ENCODE measurements at regions not wholly inside any gene's neighbourhood (a gene's known extent, or its start where the extent isn't known, plus 50 kb on each side); places are given as distances from the start of the nearest gene placed in this dataset.

DNA sequence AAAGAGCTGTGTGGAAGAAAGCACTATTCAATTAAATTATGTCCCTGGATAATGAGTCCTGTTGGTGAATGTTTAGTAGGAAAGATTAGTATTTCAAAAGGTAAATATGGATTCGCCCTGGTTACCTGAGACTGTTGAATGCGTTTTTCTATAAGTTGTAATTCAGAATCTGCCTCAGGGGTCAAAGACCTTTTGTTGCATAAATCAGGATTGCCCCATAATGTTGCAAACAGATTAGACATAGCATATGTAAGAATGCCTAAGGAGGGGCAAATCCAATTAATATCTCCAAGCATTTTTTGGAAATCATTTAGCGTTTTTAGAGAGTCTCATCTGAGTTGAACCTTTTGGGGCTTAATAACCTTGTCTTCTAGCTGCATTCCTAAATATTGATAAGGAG is 70.1 kb upstream of the ARL4D start:
- Histone ChIP-seq H3K27ac (no peak overlapping the region), H3K4me1 (no peaks in the 10 kb centered on the region), H3K36me3 (no peaks in the 10 kb centered on the region), H3K9me3 (no peaks in the 10 kb centered on the region), H3K27me3 (no peaks in the 10 kb centered on the region), H3K4me3 (no peak overlapping the region)
- TF ChIP-seq, protein P1, sequence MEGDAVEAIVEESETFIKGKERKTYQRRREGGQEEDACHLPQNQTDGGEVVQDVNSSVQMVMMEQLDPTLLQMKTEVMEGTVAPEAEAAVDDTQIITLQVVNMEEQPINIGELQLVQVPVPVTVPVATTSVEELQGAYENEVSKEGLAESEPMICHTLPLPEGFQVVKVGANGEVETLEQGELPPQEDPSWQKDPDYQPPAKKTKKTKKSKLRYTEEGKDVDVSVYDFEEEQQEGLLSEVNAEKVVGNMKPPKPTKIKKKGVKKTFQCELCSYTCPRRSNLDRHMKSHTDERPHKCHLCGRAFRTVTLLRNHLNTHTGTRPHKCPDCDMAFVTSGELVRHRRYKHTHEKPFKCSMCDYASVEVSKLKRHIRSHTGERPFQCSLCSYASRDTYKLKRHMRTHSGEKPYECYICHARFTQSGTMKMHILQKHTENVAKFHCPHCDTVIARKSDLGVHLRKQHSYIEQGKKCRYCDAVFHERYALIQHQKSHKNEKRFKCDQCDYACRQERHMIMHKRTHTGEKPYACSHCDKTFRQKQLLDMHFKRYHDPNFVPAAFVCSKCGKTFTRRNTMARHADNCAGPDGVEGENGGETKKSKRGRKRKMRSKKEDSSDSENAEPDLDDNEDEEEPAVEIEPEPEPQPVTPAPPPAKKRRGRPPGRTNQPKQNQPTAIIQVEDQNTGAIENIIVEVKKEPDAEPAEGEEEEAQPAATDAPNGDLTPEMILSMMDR (IDR thresholded peaks at IDR 0.05) = no peak
- TF ChIP-seq POLR2A (IDR thresholded peaks at IDR 0.05) = no peak
- DNase-seq = no peak

DNA sequence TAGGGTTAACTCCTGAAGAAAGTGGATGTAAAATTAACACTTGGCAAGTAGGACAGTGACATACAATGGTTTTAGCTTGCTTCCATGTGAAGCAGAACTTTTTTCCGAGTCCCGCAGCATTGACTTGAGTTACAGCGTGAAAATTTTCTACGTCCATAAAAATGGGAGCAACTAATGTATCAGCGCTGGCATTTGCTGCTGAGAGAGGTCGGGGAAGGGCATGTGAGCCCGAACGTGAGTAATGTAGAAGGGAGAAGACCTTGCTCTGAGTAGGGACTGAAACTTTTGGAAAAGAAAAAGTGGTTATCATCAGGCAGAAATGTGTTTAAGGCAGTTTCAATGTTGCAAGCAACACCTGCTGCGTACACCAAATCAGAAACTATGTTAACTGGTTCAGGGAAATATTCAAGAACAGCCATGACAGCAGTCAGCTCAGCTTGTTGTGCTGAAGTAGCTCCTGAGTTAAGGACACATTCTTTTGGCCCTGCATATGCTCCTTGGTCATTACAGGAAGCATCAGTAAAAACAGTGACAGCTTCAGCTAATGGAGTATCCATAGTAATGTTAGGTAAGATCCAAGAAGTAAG is 70.9 kb upstream of the ARL4D start:
- Histone ChIP-seq H3K27me3 (no peaks in the 10 kb centered on the region), H3K36me3 (no peaks in the 10 kb centered on the region), H3K27ac (no peak overlapping the region), H3K9me3 (no peaks in the 10 kb centered on the region), H3K4me3 (no peak overlapping the region), H3K4me1 (no peaks in the 10 kb centered on the region)
- TF ChIP-seq, protein P1 (IDR thresholded peaks at IDR 0.05) = no peak
- no peak for TF ChIP-seq POLR2A (IDR thresholded peaks at IDR 0.05)
- DNase-seq = no peak

DNA sequence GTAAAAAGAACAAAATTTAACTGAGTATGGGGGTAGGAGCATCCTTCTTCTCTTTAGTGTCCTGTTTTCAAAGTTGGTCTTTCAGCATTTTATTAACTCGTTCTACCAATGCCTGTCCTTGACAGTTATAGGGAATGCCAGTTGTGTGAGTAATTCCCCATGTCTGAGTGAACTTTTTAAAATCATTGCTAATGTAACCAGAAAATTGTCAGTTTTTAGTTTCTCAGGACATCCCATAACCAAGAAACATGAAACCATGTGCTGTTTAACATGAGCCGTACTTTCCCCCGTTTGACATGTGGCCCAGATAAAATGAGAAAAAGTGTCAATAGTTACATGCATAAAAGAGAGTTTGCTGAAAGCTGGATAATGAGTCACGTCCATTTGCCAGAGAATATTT is 71.4 kb upstream of the ARL4D start:
- no peak overlapping the region for H3K4me3 ChIP-seq
- no peaks in the 10 kb centered on the region for H3K27me3 ChIP-seq
- TF ChIP-seq, protein P1 (IDR thresholded peaks at IDR 0.05) = no peak
- no peak for TF ChIP-seq POLR2A (IDR thresholded peaks at IDR 0.05)
- no peaks in the 10 kb centered on the region for H3K4me1 ChIP-seq
- no peaks in the 10 kb centered on the region for H3K9me3 ChIP-seq
- H3K36me3 ChIP-seq = no peaks in the 10 kb centered on the region
- H3K27ac ChIP-seq = no peak overlapping the region
- no peak for DNase-seq

DNA sequence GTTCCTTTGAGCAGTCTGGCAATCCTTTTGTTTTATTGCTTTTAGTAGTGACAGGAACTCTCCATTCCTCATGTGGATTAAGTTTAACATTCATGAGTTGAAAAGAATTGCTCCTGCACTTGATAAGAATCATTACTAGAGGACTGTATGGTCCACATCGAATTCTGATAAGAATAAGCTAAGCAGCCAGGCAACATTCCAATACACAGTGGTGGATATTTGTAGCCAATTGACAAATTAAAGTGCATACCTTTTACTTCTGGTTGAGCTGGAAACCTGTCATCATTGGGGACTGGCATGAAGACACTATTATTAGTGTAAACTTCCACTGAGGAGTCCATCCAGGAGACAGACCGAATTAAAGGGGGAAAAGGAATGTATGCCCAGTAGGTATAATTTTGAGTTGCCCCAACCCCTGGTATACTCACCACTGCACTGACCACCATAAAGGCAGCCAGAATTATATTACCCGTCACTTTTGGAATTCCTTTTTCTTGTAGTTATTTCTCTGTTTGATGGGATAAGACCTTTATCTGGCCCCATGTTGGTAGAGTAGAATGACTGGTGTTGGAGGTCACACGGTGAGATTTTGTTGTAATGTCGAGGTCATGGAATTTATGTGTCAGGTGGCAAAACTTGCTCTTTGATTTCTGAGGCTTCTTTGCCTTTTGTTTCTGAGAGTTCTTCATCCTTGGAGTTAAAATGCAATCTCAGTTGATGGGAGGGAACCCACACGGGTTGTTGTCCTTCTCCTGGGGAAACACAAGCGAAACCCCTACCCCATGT is 72.1 kb upstream of the ARL4D start:
- no peak overlapping the region for H3K27ac ChIP-seq
- H3K4me3 ChIP-seq = no peak overlapping the region
- no peak for TF ChIP-seq POLR2A (IDR thresholded peaks at IDR 0.05)
- TF ChIP-seq, protein P1 (IDR thresholded peaks at IDR 0.05) = no peak
- H3K36me3 ChIP-seq = no peaks in the 10 kb centered on the region
- no peaks in the 10 kb centered on the region for H3K9me3 ChIP-seq
- no peak for DNase-seq
- no peaks in the 10 kb centered on the region for H3K4me1 ChIP-seq
- H3K27me3 ChIP-seq = no peaks in the 10 kb centered on the region

DNA sequence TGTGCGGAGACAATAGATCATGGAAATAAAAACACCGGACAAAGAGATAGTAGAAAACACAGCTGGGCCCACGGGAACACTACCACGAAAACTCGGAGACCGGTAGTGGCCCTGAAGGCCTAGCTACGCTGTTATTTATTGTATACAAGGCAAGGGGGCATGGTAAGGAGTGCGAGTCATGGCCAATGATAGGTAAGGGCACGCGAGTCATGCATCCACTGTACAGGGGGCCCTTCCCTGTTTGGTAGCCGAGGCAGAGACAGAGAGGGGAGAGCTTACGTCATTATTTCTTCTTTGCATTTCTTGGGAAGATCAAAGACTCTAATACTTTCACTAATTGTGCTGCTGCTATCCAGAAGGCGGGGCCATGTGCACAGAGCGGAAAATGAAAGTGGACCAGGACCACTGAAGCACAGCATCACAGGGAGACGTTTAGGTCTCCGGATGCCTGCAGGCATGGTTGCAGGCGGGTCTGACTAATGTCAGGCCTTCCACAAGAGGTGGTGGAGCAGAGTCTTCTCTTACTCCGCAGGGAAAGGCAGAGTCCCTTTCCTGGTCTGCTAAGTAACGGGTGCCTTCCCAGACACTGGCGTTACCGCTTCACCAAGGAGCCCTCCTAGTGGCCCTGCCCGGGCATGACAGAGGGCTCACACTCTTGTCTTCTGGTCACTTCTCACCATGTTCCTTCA is 74.4 kb upstream of the ARL4D start:
- no peaks in the 10 kb centered on the region for H3K4me1 ChIP-seq
- peak in 1 of 3 donors; percentile 39 for DNase-seq
- H3K27me3 ChIP-seq = no peaks in the 10 kb centered on the region
- no peak overlapping the region for H3K27ac ChIP-seq
- no peaks in the 10 kb centered on the region for H3K36me3 ChIP-seq
- peaks cover 0 to 5% (median 2%) of the 10 kb centered on the region in 4 donors for H3K9me3 ChIP-seq
- TF ChIP-seq, protein P1 (IDR thresholded peaks at IDR 0.05) = no peak
- no peak for TF ChIP-seq POLR2A (IDR thresholded peaks at IDR 0.05)
- H3K4me3 ChIP-seq = no peak overlapping the region

All from Peyer's patch (tissue), 4 donors.